BLaER1 treated with 17β-estradiol and CSF1 and Interleukin-3, amounts not matched to agents 10 nM and 100 nM (cell line): ENCODE measurements at regions not wholly inside any gene's neighbourhood (a gene's known extent, or its start where the extent isn't known, plus 50 kb on each side); places are given as distances from the start of the nearest gene placed in this dataset.
A peak's percentile ranks its signal among the peaks of the same experiment; 100 is the strongest.

Experiments
- H3K27ac ChIP-seq, 11 experiments: shearing (Covaris generic); formaldehyde crosslinking; 2 replicates each; pipeline ENCODE4 v1.8.1; 2022
- H3K27me3 ChIP-seq, 11 experiments: shearing (Covaris generic); formaldehyde crosslinking; 2 replicates each; pipeline ENCODE4 v1.8.1; 2022
- H3K36me3 ChIP-seq, 11 experiments: shearing (Covaris generic); formaldehyde crosslinking; 2 replicates each; pipeline ENCODE4 v1.8.1; 2022
- H3K4me1 ChIP-seq, 10 experiments: shearing (Covaris generic); formaldehyde crosslinking; 2 replicates each; pipeline ENCODE4 v1.8.1; 2022
- H3K4me2 ChIP-seq, 11 experiments: shearing (Covaris generic); formaldehyde crosslinking; 2 replicates each; pipeline ENCODE4 v1.8.1; 2022
- H3K4me3 ChIP-seq, 10 experiments: shearing (Covaris generic); formaldehyde crosslinking; 2 replicates each; pipeline ENCODE4 v1.8.1; 2022
- H3K9ac ChIP-seq, 11 experiments: shearing (Covaris generic); formaldehyde crosslinking; 2 replicates each; pipeline ENCODE4 v1.8.1; 2022
- H3K9me3 ChIP-seq, 11 experiments: shearing (Covaris generic); formaldehyde crosslinking; replicated peaks in 1 of 11; 2 replicates each; pipeline ENCODE4 v1.8.1; 2022
- H4K20me1 ChIP-seq, 11 experiments: shearing (Covaris generic); formaldehyde crosslinking; 2 replicates each; pipeline ENCODE4 v1.8.1; 2022
- Cebpa-rat ChIP-seq, 11 experiments: shearing (Covaris generic); IDR thresholded peaks; 2 replicates each; pipeline ENCODE4 v1.8.1; 2022

DNA sequence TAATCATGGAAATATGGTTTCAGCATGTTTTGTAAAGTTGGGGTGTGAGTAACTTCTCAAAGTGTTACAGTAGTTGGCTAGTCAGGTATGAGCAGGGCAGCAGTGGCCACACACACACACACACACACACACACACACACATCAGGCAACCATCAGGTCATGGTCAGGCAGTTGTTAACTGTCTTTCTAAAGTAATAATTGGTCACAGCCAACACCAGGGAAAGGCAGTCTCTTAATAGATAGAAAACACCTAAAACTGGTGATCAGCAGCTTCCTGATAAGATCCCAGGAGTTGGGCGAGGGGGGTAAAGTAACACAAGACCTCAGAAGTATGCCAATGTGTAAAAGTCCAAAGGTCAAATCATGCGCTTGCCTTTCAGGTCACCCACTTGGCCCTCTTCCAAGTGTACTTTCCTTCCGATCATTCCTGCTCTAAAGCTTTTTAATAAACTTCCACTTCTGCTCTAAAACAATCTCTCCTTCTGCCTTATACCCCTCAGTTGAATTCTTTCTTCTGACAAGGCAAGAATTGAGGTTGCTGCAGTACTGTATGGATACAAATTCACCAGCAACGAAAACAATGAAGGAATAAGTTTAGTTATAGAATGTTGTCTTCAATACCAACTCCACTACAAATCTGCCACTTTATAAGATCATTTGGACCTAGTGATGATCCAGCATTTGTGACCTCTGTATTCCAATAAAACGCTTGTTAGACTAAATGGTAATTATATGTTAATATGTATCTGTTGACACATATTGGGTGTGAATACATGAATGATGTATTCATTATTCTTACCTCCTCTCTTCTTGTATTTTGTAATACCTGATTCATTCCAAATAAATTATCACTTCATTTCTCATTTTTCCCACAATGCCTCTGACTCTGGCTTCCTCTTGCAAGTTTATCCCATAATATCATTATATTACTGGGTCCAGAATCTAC, 254.3 kb downstream of the METTL4 start:
- TF ChIP-seq Cebpa-rat (IDR thresholded peaks at IDR 0.05): no peak
- Histone ChIP-seq H3K4me3 (no peak overlapping the region), H3K4me1 (peaks cover 10 to 19% (median 14%) of the 10 kb centered on the region in 10 experiments), H4K20me1 (no peaks in the 10 kb centered on the region), H3K9ac (no peak overlapping the region), H3K36me3 (no peaks in the 10 kb centered on the region), H3K9me3 (peaks cover 0 to 16% (median 13%) of the 10 kb centered on the region in 11 experiments; a peak in 20 of 22 replicates), H3K27me3 (no peaks in the 10 kb centered on the region), H3K4me2 (no peak overlapping the region), H3K27ac (no peak overlapping the region)

DNA sequence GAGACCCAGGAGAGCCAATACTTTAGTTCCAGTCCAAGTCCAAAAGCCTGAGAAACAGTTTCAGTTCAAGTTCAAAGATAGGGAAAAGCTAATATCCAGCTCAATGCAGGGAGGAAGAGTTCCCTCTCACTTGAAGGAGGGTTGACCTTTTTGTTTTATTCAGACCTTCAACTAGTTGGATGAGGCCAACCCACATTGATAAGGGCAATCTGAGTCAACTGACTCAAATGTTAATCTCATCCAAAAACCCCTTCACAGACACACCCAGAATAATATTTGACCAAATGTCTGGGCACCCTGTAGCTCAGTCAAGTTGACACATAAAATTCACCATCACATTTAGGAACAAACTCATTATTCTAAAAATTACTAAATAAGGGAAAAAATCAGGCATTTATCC, 246.8 kb downstream of the METTL4 start:
- H3K4me2 ChIP-seq: no peak overlapping the region
- TF ChIP-seq Cebpa-rat (IDR thresholded peaks at IDR 0.05): no peak
- no peaks in the 10 kb centered on the region for H3K4me1 ChIP-seq

DNA sequence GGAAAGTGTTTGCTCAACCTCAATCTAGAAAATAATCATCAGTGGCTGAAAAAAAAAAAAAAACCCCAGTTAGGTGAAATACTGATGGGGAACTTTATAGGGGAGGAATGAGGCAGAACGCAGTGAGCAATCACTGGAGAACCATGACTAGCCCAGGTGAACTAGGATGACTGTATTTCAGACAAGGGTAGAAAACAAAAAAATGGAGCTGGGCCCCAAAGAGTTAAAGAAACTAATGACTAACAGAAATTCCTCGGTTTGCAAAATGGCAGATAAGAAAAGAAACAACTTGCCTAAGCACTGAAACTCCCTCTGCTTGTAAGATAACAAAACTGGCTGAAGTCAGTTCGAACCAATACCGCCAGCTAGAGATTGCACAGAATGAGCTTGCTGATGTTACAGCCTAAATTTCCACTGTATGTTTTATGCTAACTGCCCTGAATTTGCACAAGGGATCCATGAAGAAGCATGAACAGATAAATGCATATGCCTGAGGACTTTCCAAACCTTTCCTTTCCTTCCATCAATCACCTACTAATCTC, 245.9 kb downstream of the METTL4 start:
- Histone ChIP-seq H3K4me2 (no peak overlapping the region), H3K36me3 (no peaks in the 10 kb centered on the region), H3K9me3 (peaks cover 0 to 11% (median 0%) of the 10 kb centered on the region in 11 experiments; a peak in 2 of 22 replicates), H3K4me1 (no peaks in the 10 kb centered on the region), H3K27me3 (no peaks in the 10 kb centered on the region), H3K4me3 (no peak overlapping the region), H4K20me1 (no peaks in the 10 kb centered on the region), H3K27ac (no peak overlapping the region), H3K9ac (no peak overlapping the region)
- TF ChIP-seq Cebpa-rat (IDR thresholded peaks at IDR 0.05): no peak

More for the DNA sequence above, 246.8 kb downstream of the METTL4 start:
- Histone ChIP-seq H4K20me1 (no peaks in the 10 kb centered on the region), H3K4me3 (no peak overlapping the region), H3K9me3 (peaks cover 0 to 20% (median 8%) of the 10 kb centered on the region in 11 experiments; a peak in 19 of 22 replicates), H3K27ac (no peak overlapping the region), H3K9ac (no peak overlapping the region), H3K36me3 (no peaks in the 10 kb centered on the region), H3K27me3 (no peaks in the 10 kb centered on the region)

DNA sequence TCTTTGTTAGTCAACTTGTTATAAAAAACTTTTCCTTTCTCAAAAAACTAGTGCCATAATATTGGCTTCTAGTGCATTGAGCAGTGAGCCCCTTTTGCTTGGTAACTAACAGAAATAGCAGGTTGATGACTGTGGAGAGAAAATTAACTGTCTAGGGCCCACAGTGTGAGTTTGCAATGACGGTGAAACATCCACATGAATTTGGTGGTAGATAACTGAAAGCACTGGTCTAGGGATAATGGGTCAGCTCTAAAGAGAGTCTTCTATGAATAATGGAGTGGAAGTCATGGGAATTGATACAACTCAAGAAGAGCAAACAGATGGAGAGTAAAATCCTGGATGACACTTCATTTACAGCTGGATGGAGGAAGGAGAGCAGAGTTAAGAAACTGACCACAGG, 245.4 kb downstream of the METTL4 start:
- Histone ChIP-seq H3K27ac (no peak overlapping the region), H3K36me3 (no peaks in the 10 kb centered on the region), H3K4me3 (no peak overlapping the region), H3K9me3 (peaks cover 0 to 7% (median 0%) of the 10 kb centered on the region in 11 experiments; a peak in 1 of 22 replicates), H3K4me2 (no peak overlapping the region), H3K4me1 (no peaks in the 10 kb centered on the region), H3K9ac (no peak overlapping the region), H3K27me3 (no peaks in the 10 kb centered on the region), H4K20me1 (no peaks in the 10 kb centered on the region)
- no peak for TF ChIP-seq Cebpa-rat (IDR thresholded peaks at IDR 0.05)

DNA sequence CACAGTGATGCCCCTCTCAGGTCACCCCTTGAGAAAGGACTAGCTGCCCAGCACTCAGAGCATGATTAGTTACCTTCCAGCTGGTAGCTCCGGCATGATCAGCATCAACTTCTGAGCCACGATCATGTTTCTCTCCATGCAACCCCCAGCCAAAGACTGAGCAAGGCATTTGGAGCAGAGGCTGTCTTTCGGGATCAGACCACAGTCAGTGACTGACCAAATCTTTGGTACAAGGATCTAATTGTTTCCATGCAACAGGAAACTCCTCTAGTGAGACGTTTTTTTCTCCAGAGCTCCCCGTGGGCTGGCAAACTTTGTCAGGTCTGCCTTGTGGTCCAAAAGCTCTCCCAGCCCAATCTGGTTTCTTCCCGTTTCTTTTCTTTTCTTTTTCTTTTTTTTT, 244.3 kb downstream of the METTL4 start:
- H4K20me1 ChIP-seq: no peaks in the 10 kb centered on the region
- no peak overlapping the region for H3K9ac ChIP-seq
- no peaks in the 10 kb centered on the region for H3K27me3 ChIP-seq
- no peaks in the 10 kb centered on the region for H3K36me3 ChIP-seq
- no peak overlapping the region for H3K4me2 ChIP-seq
- H3K27ac ChIP-seq: no peak overlapping the region
- peaks cover 0 to 7% (median 0%) of the 10 kb centered on the region in 11 experiments; a peak in 1 of 22 replicates for H3K9me3 ChIP-seq
- no peaks in the 10 kb centered on the region for H3K4me1 ChIP-seq
- no peak for TF ChIP-seq Cebpa-rat (IDR thresholded peaks at IDR 0.05)
- no peak overlapping the region for H3K4me3 ChIP-seq

DNA sequence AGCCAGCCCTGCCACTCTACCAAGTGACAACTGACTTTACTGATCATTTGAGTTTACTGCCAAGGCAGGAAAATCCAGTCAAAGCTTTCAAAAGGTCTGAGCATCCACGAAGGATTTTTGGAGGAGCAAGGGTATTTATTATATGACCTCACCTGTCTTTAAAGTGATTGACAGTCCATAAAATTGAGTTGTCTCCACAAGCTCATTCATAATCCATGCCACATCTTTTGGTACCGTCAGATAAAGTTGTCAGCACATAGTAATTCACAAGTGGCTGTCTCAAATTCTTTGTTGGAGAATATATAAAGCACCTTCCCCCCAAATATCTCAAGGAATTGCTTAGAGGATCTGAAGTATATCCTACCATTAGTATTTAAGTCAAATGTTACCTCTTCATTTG, 240.5 kb downstream of the METTL4 start:
- no peak overlapping the region for H3K27ac ChIP-seq
- no peaks in the 10 kb centered on the region for H3K27me3 ChIP-seq
- no peak overlapping the region for H3K9ac ChIP-seq
- no peak overlapping the region for H3K4me3 ChIP-seq
- H3K36me3 ChIP-seq: no peaks in the 10 kb centered on the region
- H3K9me3 ChIP-seq: no peaks in the 10 kb centered on the region
- H3K4me1 ChIP-seq: no peaks in the 10 kb centered on the region
- no peaks in the 10 kb centered on the region for H4K20me1 ChIP-seq
- TF ChIP-seq Cebpa-rat (IDR thresholded peaks at IDR 0.05): no peak
- H3K4me2 ChIP-seq: no peak overlapping the region

DNA sequence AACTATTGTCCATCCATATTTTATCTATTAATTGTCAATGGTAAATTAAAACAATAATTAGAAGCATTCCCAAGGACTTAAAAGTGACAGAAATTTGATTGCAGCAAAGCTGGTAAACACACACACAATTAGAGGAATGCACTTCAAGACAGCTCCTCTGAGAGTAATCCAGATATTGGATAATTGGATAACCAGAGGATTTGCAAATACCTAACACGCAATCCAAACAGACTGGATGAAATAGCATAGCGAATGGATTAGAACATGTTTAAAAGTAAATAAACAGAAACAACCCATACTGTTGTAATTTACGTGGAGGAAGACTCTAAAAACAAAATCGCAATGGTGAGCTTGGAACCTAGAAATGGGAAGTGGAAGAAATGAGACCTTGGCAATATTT, 239.8 kb downstream of the METTL4 start:
- Histone ChIP-seq H4K20me1 (no peaks in the 10 kb centered on the region), H3K9ac (no peak overlapping the region), H3K4me2 (no peak overlapping the region), H3K4me1 (peaks cover 0 to 3% (median 0%) of the 10 kb centered on the region in 10 experiments; a peak in 1 of 20 replicates), H3K27ac (no peak overlapping the region), H3K9me3 (no peaks in the 10 kb centered on the region), H3K4me3 (no peak overlapping the region), H3K27me3 (no peaks in the 10 kb centered on the region), H3K36me3 (no peaks in the 10 kb centered on the region)
- no peak for TF ChIP-seq Cebpa-rat (IDR thresholded peaks at IDR 0.05)

DNA sequence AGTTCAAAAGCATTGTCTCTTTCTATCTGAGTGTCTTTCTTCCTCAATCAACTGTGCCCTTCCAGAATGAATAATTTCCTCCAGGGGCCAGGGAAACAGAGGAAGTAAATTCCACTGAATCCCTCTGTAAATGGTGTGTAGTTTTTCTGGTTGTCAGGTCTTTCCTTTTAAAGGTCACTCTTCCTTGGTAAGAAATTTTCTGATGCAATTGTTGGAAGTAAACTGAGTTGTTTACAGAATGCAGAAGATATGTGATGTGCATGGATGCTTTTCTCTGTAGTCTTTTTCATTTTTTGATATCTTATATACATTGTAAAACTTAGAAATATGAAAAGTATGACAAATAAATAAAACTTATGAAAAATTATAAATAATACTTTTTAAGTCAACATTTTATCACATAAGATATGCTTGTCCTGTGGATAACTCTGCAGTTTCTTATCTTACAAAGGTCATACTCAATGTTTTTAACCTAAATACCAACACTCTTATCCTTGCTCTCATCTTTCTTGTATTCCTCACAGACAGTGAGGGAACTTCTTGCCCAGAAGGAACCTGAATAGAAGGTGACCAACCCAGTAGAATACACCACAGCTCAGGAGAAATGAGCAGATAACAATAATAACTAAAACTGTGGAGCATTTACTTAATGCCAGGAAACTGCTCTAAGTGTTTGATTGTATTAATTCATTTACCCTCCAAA, 234.5 kb downstream of the METTL4 start:
- TF ChIP-seq Cebpa-rat (IDR thresholded peaks at IDR 0.05): no peak
- Histone ChIP-seq H3K4me1 (peaks cover 0 to 17% (median 6%) of the 10 kb centered on the region in 10 experiments; a peak in 9 of 20 replicates), H3K4me2 (peak overlapping the region in 1 of 11 experiments; percentile 1; a peak in 1 of 22 replicates)

DNA sequence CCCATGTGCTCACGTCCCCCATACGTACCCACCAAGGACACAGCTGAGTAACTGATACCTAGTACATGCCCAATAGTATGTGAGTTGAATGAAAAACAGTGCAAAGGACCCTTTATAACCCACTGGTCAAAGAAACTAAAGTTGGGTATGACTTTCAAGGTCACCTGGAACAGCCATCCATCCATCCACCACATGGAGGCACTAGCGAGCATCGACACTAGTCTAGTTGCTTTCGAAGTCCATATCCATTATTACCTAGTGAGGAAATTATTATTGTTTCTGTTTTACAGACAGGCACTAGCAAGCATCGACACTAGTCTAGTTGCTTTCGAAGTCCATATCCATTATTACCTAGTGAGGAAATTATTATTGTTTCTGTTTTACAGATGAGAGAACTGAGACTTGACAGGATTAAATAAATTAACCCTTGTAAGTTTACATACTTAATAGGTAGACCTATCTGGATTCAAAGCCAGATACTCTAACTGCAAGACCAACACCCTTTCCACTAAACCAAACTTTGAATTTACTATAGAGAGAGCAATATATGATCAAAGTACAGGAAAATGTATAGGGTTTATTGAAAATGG, 233.7 kb downstream of the METTL4 start:
- peaks cover 6 to 14% (median 10%) of the 10 kb centered on the region in 11 experiments; a peak in 9 of 22 replicates for H3K9me3 ChIP-seq
- H3K9ac ChIP-seq: no peak overlapping the region
- H4K20me1 ChIP-seq: no peaks in the 10 kb centered on the region
- TF ChIP-seq Cebpa-rat (IDR thresholded peaks at IDR 0.05): no peak
- no peak overlapping the region for H3K4me3 ChIP-seq
- no peaks in the 10 kb centered on the region for H3K36me3 ChIP-seq
- H3K27me3 ChIP-seq: no peaks in the 10 kb centered on the region
- H3K4me1 ChIP-seq: peaks cover 0 to 17% (median 6%) of the 10 kb centered on the region in 10 experiments; a peak in 9 of 20 replicates
- no peak overlapping the region for H3K27ac ChIP-seq
- H3K4me2 ChIP-seq: no peak overlapping the region

More for the DNA sequence above, 234.5 kb downstream of the METTL4 start:
- Histone ChIP-seq H3K4me3 (no peak overlapping the region), H3K27me3 (no peaks in the 10 kb centered on the region), H3K27ac (no peak overlapping the region), H3K9ac (no peak overlapping the region), H4K20me1 (no peaks in the 10 kb centered on the region), H3K9me3 (peaks cover 6 to 14% (median 10%) of the 10 kb centered on the region in 11 experiments; a peak in 9 of 22 replicates), H3K36me3 (no peaks in the 10 kb centered on the region)
